GM12878 (cell line): ENCODE measurements at regions not wholly inside any gene's neighbourhood (a gene's known extent, or its start where the extent isn't known, plus 50 kb on each side); places are given as distances from the start of the nearest gene placed in this dataset.

ENCODE experiments used
- CREB1 ChIP-seq: IDR thresholded peaks from 2 replicates; pipeline ENCODE4 v1.6.1; 2012; ENCODE audit warnings: low read depth, mild to moderate bottlenecking, inconsistent platforms
- EGR1 ChIP-seq, 2 experiments: IDR thresholded peaks; 1 replicate in 1 of 2; 2 replicates in 1 of 2; pipeline ENCODE4 v1.6.1; 2011 to 2012; ENCODE audit warnings: low read depth in 2 of 2, low read length in 2 of 2, borderline replicate concordance in 1 of 2, mild to moderate bottlenecking in 1 of 2, moderate library complexity in 1 of 2
- EZH2 ChIP-seq: IDR thresholded peaks from 2 replicates; pipeline ENCODE4 v1.6.1; 2012; ENCODE audit warnings: low read depth, mild to moderate bottlenecking, control low read depth, inconsistent platforms, low read length, borderline replicate concordance; ENCODE audit not compliant: control insufficient read depth
- HCFC1 ChIP-seq: fragments of 150-350 bp; IDR thresholded peaks from 2 replicates; pipeline ENCODE4 v1.6.1; 2014; ENCODE audit warnings: low read length
- HDGF ChIP-seq: fragments of 450-650 bp; IDR thresholded peaks from 2 replicates; pipeline ENCODE4 v1.6.1; 2016; ENCODE audit warnings: antibody characterized with exemption
- KDM1A ChIP-seq: fragments of 200-600 bp; sonication (generic); IDR thresholded peaks from 2 replicates; pipeline ENCODE4 v1.6.1; 2016; ENCODE audit warnings: borderline replicate concordance
- TF ChIP-seq, protein P1 (sequence below): fragments of 450-650 bp; formaldehyde crosslinking; IDR thresholded peaks from 2 replicates; pipeline ENCODE4 v1.4.0; 2020; ENCODE audit warnings: mild to moderate bottlenecking, moderate library complexity
- TF ChIP-seq, protein P2 (sequence below): fragments of 450-650 bp; formaldehyde crosslinking; IDR thresholded peaks from 2 replicates; pipeline ENCODE4 v1.4.0; 2022; ENCODE audit warnings: mild to moderate bottlenecking, moderate library complexity
- TF ChIP-seq, protein P3 (sequence below): IDR thresholded peaks from 2 replicates; pipeline ENCODE4 v1.6.1; 2012; ENCODE audit warnings: mild to moderate bottlenecking, low read depth, low read length
- TF ChIP-seq, protein P4 (sequence below): fragments of 150-350 bp; IDR thresholded peaks from 2 replicates; pipeline ENCODE4 v1.6.1; 2014; ENCODE audit warnings: mild to moderate bottlenecking, low read depth, low read length

DNA sequence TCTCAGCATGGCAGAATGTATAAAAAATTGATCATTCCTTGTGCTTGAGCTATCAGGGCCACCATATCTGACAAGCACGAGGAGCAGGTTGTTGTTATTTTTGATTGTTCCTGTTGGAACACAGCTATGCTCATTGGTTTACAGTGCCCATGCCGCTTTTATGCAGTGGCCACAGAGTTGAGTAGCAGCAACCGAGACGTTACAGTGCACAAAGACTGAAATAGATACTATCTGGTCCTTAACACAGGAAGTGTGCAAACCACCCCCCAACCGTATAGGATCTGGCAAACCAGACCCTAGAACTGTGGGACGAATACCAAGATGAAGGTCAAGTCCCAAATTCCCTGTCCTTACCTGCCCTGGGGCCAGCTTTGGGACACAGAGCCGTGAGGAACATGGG, 216.6 kb downstream of the KLF6 start (continued):
- TF ChIP-seq, protein P1, sequence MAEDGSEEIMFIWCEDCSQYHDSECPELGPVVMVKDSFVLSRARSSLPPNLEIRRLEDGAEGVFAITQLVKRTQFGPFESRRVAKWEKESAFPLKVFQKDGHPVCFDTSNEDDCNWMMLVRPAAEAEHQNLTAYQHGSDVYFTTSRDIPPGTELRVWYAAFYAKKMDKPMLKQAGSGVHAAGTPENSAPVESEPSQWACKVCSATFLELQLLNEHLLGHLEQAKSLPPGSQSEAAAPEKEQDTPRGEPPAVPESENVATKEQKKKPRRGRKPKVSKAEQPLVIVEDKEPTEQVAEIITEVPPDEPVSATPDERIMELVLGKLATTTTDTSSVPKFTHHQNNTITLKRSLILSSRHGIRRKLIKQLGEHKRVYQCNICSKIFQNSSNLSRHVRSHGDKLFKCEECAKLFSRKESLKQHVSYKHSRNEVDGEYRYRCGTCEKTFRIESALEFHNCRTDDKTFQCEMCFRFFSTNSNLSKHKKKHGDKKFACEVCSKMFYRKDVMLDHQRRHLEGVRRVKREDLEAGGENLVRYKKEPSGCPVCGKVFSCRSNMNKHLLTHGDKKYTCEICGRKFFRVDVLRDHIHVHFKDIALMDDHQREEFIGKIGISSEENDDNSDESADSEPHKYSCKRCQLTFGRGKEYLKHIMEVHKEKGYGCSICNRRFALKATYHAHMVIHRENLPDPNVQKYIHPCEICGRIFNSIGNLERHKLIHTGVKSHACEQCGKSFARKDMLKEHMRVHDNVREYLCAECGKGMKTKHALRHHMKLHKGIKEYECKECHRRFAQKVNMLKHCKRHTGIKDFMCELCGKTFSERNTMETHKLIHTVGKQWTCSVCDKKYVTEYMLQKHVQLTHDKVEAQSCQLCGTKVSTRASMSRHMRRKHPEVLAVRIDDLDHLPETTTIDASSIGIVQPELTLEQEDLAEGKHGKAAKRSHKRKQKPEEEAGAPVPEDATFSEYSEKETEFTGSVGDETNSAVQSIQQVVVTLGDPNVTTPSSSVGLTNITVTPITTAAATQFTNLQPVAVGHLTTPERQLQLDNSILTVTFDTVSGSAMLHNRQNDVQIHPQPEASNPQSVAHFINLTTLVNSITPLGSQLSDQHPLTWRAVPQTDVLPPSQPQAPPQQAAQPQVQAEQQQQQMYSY (CRISPR knock-in tag), result no peak
- TF ChIP-seq, protein P2, sequence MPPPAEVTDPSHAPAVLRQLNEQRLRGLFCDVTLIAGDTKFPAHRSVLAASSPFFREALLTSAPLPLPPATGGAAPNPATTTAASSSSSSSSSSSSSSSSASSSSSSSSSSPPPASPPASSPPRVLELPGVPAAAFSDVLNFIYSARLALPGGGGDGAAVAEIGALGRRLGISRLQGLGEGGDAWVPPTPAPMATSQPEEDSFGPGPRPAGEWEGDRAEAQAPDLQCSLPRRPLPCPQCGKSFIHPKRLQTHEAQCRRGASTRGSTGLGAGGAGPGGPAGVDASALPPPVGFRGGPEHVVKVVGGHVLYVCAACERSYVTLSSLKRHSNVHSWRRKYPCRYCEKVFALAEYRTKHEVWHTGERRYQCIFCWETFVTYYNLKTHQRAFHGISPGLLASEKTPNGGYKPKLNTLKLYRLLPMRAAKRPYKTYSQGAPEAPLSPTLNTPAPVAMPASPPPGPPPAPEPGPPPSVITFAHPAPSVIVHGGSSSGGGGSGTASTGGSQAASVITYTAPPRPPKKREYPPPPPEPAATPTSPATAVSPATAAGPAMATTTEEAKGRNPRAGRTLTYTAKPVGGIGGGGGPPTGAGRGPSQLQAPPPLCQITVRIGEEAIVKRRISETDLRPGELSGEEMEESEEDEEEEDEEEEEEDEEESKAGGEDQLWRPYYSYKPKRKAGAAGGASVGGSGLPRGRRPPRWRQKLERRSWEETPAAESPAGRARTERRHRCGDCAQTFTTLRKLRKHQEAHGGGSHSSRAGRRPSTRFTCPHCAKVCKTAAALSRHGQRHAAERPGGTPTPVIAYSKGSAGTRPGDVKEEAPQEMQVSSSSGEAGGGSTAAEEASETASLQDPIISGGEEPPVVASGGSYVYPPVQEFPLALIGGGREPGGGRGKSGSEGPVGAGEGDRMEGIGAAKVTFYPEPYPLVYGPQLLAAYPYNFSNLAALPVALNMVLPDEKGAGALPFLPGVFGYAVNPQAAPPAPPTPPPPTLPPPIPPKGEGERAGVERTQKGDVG (CRISPR knock-in tag), result no peak
- no peak for TF ChIP-seq EZH2
- TF ChIP-seq KDM1A, result no peak
- TF ChIP-seq, protein P3, sequence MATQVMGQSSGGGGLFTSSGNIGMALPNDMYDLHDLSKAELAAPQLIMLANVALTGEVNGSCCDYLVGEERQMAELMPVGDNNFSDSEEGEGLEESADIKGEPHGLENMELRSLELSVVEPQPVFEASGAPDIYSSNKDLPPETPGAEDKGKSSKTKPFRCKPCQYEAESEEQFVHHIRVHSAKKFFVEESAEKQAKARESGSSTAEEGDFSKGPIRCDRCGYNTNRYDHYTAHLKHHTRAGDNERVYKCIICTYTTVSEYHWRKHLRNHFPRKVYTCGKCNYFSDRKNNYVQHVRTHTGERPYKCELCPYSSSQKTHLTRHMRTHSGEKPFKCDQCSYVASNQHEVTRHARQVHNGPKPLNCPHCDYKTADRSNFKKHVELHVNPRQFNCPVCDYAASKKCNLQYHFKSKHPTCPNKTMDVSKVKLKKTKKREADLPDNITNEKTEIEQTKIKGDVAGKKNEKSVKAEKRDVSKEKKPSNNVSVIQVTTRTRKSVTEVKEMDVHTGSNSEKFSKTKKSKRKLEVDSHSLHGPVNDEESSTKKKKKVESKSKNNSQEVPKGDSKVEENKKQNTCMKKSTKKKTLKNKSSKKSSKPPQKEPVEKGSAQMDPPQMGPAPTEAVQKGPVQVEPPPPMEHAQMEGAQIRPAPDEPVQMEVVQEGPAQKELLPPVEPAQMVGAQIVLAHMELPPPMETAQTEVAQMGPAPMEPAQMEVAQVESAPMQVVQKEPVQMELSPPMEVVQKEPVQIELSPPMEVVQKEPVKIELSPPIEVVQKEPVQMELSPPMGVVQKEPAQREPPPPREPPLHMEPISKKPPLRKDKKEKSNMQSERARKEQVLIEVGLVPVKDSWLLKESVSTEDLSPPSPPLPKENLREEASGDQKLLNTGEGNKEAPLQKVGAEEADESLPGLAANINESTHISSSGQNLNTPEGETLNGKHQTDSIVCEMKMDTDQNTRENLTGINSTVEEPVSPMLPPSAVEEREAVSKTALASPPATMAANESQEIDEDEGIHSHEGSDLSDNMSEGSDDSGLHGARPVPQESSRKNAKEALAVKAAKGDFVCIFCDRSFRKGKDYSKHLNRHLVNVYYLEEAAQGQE, result no peak
- TF ChIP-seq, protein P4, sequence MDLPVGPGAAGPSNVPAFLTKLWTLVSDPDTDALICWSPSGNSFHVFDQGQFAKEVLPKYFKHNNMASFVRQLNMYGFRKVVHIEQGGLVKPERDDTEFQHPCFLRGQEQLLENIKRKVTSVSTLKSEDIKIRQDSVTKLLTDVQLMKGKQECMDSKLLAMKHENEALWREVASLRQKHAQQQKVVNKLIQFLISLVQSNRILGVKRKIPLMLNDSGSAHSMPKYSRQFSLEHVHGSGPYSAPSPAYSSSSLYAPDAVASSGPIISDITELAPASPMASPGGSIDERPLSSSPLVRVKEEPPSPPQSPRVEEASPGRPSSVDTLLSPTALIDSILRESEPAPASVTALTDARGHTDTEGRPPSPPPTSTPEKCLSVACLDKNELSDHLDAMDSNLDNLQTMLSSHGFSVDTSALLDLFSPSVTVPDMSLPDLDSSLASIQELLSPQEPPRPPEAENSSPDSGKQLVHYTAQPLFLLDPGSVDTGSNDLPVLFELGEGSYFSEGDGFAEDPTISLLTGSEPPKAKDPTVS, result no peak
- TF ChIP-seq CREB1, result no peak
- no peak for TF ChIP-seq EGR1 (IDR thresholded peaks at IDR 0.05; ENCODE audit: borderline replicate concordance in 1 of 2, low read depth in 2 of 2, low read length in 2 of 2)
- no peak for TF ChIP-seq HCFC1
- TF ChIP-seq HDGF, result no peak
